Effector CD4-positive, alpha-beta T cell (primary cell): ENCODE measurements at regions not wholly inside any gene's neighbourhood (a gene's known extent, or its start where the extent isn't known, plus 50 kb on each side); places are given as distances from the start of the nearest gene placed in this dataset.

Experiments
- DNase-seq: peaks from one replicate; pipeline ENCODE4 v3.0.0-alpha.2; 2020

DNA sequence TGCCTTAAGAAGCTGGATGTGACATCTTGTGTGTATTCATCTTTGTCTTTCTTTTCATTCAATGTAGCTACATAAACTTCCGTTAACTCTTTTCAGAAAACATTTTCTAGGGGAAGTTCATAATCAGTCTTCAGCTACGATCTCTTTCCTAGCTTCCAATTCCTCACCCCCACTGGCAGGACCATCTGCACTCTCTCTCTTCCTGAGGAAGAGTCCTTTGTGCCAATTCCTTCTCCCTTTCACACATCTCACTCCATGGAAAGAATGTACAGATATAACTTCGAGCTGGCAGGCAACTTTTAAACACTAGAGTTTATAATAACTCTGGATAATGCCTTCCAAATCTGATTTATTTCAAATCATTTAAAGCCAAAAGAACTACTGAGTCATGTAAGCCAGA is 495.7 kb downstream of the GALC start:
- no peak for DNase-seq

DNA sequence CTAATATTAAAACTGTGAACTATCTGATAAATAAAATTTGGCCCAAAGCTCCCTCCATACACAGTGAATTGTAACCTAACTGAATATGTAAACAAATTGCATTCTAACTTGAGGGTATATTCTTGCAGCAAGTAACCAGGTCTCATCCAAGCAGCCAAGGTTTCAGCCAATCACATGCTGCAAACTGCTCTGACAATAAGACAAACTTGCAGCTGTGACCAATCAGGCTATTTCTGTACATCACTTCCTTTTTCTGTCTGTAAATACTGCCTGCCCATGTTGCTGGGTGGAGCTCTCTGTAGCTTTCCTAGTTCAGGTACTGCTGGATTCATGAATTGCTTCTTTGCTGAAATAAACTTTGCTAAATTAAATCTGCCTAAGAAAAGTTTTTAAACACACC is 499.0 kb downstream of the GALC start:
- DNase-seq, result no peak

DNA sequence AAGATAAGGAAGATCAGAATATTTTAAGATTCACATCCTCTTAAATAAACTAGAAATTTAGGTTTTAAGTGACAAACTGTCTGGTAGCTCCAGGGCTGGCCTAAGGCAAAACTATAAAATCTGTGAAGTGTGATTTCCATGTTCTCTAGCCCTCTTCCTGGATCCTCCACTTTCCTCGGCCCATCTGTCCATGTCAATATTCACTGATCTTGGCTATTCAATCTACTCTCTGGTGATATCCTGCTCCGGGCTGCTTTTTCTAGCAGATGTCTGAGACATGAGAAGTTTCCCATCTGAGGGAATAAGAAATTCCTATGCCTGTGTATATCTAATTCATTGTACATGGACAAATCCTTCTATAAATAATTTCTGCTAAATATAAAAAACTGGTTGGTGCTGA is 500.4 kb downstream of the GALC start:
- no peak for DNase-seq

DNA sequence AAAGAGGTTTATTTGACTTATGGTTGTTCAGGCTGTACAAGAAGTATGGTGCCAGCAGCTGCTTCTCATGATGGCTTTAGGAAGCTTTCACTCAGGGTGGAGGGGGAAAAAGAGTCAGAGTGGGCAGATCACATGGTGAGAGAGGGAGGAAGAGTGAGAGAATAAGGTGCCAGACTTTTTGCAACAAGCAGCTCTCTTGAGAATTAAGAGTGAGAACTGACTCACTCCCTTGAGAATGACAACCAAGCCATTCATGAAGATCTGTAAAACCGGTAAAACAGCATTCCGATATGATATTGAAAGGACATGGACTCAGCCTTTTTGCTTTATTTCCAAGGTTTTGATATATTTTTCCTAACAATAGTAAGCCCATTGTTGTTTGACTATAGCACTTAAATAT is 501.2 kb downstream of the GALC start:
- DNase-seq, result no peak

DNA sequence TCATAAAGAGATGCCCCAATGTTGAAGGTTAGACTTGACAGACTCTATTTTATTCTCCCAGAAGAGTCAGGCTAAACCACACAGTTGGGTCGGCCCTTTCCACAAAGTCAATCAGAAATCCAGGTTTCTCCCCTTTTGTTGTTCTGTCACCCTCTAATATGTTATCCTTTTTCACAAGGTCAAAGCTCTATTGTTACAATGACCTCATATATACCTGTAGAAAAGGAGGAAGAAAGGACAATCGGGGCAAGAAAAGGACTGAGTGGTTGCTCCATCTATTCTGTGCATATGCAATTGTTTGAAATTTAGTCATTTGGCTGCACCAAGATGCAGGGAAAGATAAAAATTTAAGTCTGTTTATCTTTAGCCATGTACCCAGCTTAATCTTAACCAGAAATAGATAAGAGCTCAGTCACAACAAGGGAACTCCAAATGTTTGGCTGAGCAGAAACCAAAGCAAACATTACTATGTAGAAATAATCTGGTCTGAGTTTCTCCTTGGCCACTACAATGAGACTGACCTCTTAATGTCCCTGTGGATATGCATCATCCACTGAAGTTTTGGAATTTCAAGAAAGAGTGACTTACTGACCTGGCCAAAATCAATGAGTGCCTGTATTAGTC is 503.7 kb downstream of the GALC start:
- no peak for DNase-seq

DNA sequence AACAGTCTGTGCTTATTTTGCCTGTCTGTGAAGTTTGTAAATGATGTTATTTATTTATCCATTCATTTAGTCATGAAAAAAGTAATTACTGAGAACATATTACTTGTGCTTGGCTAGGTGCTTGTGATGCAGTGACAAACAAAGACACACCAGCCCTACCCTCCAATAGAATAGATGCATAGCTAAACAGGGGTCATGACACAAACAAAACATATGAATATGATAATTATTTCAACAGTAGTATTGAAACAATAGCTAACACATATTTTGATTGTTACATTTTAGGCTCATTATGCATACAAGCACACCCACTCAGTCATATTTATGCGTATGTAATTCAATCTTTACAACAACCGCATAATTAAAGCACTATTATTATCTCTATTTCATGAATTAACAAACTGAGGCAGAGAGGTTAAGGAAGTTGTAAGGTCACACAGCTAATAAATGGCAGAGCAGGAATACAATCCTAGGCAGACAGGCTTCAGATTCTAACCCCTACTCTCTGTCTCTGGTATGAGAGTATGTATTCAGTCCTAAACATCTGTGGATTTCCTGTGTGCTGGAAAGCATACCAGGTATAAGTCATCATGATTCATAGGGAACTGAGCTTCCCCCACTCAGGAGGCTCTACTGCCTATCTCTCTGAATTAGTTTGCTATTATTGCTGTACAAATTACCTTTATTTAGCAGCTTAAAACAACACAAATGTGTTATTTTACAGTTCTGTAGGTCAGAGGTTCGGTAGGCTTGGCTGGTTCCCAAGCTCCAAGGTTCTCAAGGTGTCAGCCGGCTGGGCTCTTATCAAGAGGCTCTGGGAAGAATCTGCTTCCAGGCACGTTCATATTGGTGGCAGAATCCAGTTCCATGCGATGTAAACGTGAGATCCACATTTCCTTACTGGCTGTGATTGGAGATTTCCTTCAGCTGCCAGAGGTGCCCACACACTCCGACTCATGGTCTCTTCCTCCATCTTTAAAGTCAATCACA is 509.4 kb downstream of the GALC start:
- no peak for DNase-seq

DNA sequence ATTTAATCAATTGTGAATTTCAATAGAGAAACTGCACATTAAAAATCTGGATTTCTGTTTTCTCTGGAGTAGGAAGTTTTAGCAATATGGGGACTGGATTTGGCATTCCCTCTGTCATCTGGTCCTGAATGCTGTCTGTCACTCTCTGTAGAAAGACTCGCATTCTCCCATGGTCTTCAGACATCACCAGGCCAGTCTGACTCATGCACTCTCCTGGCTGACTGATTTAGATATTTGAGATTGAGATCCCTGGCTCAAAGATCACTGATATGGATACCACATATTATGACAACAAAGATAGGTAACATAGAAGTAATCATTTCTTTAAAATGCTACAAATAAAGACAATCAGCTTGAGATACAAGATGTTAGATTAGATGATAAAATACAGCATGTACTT is 524.5 kb downstream of the GALC start:
- no peak for DNase-seq

DNA sequence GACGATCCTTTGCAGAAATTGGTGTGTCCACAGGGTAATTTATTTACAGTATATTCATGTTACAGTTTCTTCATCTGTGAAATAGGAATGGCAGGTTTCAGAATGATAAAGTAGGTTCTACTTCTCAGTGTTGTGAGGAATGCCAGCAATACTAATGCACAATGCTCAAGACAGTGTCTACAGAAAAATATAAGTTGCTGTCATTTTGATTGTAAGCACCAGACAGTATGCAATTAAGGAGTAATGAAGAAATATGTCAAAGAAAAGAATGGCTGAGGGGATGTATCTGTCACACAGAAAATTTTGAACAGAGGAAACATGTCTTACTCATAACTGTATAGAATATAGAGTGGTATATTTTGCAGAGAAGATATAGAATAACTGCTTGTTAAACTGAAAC is 525.4 kb downstream of the GALC start:
- DNase-seq, result no peak

DNA sequence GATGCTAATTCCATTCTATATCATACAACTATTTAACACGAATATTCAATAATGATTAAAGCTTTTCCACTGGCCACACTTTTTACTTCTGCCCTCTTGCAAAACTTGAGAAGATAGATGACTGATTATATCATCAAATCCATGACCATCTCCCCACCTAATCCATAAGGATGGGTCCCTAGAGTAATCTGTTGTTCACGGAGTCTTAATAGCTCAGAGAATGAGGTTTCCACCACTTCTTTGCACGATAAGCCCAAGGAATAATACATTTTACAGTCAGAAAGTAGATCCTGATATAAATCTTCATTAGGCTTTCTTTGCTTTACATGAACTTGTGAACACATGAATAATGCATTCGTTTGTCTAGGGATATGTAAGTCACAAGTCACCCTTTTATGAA is 527.2 kb downstream of the GALC start:
- DNase-seq, result no peak

DNA sequence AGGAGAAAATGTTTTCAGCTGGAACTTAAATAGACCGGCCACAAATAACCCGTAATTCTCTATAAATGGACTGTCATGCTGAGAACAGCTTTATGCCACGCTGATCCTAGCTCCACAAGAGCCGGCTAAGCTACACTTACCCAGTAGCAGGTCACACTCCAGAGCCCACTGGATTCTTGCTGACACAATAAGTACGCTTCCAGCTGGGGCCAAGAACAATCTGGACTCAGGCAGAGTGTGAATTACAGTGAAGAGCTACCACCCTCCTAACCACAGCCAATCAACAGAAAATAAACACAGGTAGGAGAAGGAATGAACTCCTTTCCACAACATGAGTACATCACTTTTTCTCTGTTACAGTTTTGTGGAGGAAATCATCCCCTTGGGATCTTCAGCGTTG is 531.3 kb downstream of the GALC start:
- no peak for DNase-seq

DNA sequence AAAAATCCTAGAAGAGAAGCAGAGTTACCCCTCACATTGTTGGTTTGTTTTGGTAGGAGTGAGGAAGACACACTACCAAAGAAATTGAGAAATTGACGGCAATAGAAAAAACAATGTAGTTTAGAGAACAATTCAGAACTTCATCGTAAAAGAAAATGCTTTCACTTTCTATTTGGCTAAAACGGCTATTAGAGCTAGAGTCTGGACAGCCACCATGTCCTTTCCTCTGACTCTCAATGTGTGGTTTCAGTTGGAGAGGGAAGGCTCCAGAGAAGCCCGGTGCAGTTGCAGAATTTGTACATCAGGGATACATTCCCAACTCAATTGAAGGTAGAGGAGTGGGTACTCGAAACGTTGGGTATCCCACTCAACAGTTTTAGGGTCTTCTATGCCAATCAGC is 535.3 kb downstream of the GALC start:
- DNase-seq, result no peak

DNA sequence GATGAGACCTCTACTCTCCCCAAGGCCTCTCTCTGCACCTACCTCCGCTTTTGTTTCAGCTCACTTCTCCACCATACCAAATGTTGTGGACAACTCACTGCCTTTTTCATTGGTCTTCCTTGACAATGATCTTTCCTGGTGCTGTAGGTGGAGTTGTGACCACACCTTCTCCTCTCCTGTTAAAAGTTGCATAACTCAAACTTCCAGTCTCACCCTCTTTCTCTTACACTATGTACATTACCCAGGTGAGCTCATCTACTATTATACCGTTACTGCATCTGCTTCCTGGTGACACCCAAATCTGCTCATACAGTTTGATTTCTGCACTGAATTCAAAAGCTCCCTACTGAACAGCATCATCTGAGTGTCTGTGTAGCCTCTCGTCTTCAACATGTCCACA is 542.8 kb downstream of the GALC start:
- no peak for DNase-seq

DNA sequence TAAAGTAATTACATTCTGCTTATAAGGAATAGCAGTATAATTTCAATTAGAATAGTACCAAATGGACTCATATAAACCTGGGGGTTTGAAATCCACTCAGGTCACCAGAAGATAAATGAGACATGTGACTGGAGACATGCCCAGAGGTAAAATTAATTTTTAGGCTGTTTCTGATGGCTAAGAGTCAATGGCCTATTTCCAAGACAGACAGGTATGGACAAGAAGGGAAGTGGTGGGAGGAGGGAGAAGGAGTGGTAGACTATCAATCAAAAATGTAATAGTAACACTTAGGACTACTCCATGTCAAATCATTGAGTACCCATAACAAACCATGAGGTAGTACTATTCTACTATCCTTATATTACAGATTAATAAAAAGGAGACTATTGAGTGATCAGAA is 544.0 kb downstream of the GALC start:
- DNase-seq, result no peak

DNA sequence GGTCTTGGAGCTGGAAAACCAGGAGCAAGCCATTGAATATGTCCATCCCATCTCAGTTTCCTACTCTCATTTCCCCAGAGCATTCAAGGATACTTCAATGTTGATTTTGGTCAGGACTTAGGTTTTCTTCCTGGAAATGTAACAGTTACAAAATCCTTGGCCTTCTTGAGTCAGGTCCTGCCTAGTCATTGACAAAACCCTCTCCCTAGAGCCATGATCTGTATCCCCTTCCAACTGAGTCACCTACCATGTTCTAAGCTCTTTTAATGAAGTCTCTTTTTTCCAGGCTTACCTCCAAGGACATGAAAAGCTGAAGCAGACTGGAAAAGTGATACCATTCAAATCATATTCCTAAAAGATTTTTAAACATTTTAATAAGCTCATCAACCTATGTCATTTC is 549.2 kb downstream of the GALC start:
- DNase-seq, result no peak

DNA sequence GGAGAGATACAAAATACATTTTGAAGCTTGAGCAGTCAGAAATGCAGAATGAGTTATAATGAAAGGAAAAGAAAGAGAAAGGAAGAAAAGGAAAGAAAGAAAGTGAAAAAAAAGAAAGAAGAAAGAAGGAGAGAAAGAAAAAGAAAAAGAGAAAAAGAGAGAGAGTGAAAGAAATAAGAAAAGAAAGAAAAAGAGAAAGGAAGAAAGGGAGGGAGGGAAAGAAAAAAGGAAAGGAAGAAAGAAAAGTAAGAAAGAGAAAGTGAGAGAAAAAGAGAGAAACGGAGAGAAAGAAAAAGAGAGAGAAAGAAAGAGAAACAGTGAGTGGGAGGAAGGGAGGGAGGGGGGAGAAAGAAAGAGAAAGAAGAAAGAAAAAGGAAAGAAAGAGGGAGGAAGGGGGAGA is 549.9 kb downstream of the GALC start:
- DNase-seq, result no peak

DNA sequence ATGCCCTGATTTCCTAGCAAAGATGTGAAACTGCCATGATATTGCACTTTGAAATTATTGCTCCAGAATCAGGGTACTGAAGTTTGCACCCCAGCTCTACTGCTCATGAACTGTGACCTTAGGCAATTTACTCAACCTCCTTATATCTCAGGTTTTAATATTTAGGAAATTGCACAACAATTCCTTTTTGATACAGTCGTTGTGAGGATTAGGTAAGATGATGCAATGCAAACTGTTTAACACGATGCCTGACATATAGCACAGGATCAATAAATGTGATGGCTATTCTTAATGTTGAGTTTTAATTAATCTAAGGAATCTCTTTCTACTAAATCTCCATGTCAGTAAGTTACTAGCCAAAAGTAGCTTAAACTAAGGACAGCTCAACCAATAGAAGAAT is 555.8 kb downstream of the GALC start:
- DNase-seq, result no peak

DNA sequence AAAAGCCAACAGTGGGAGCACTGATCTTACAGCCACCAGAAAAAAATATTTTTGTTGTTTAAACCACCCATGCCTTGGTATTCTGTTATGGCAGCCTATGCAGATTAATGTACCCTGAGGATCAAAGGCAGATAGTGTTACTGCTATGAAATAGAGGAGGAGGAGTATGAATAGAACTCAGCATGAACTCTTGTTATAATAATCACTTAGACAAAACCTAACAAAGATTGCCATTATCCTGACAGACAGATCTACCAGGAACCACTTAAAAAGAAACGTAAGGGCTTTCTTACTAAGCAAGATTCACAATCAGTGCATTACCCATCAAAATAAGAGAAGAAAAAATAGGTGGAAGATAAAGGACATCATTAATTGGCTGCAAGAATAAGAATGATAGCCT is 558.3 kb downstream of the GALC start:
- no peak for DNase-seq

DNA sequence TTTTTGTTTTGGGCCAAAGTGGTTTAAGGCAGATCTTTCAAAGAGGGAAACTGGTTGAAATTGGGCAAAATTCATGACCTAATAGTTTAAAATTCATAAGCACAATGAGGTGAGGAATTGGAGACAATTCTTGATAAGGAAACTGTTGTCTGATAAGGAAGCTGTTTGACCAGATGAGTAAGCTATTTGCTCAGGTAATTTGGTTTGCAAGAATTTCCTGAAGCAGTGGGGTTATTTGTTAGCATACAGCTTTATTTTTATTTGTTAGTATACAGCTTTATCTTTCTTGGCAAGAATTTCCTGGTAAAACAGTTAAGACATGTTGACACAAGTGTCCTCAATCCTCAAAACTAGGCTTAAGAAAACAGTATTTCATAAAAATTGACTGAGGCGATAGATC is 559.0 kb downstream of the GALC start:
- DNase-seq, result no peak

DNA sequence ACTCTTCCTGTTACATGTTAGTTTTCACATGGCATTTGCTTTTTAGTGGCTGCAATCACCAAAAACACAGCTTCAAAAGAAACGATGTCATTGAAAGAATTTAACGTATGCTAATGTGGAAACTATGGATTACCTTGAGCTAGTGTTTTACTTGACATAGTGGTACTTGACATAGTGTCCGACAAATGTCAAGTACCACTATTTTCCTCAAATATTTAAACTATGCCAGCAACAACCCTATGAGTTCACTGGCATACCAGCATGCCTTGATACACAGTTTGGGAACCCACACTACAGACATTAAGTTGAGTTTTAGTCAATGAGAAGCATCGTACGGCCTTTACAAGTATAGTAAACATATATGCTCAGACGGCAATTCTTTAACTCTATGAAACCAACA is 560.3 kb downstream of the GALC start:
- no peak for DNase-seq

DNA sequence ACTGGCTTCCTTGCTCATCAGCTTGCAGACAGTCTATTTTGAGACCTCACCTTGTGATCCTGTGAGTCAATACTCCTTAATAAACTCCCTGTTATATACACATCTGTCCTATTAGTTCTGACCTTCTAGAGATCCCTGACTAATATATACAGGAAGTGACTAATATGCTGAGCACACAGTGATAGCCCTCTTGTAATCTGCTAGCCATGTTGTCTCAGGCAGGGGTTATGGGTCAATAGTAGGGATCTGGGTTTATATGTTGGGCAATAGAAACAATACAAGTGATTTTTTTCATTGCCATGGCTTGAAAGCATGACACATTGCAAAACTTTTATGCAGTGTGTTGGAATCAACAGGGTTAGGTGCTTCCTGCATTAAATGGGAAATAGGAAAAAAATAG is 562.2 kb downstream of the GALC start:
- no peak for DNase-seq

DNA sequence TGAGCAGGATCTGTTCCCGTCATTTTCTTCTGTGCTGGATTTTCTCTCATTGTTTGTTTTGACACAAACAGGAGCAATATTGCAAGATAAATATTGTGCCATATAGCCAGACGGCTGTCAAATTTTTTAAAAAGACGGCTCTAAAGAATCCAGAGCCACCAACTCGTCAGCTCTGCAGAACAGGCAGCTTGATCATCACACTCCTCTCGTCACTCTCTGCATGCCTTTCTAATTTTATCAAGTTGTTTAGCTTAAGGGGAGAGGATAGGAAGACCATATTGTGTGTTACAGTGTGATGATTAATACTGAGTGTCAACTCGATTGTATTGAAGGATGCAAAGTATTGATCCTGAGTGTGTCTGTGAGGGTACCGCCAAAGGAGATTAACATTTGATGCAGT is 562.8 kb downstream of the GALC start:
- no peak for DNase-seq

DNA sequence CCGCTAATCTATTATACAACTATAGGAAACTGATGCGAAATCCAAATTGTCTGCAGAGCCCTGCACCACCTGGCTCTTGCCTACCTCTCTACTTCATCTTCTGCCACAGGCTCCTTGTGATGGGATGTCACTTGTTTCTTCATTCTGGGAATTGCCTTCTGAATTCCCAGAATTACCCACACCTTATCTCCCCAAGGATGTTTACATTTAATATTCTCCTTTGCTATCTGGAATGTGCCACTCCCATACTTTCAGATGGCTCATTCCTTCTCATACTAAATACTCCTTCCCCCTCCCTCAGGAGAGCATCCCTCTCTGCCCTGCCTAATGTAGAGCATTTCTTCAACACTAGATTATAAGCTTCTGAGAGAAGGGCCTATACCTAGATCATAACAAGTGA is 573.1 kb downstream of the GALC start:
- no peak for DNase-seq

DNA sequence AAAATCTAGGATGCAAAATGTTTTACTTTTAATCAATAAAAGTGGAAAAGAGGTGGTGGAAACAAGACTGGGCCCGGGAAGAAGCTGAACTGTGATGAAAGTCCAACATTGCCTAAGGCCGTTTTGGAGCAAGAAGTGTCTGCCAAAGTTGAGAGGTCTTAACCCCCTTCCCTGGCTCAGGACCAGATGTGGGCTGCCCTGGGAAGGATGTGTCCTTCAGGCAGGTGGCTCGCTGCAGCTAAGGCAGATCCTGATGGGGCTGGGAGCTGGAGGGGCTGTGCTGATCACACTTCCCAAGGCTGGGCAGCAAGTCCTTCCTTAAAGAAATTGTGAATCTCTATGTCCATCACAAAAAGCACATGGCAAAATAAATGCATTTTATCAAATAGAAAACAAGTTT is 581.6 kb downstream of the GALC start:
- DNase-seq, result no peak

DNA sequence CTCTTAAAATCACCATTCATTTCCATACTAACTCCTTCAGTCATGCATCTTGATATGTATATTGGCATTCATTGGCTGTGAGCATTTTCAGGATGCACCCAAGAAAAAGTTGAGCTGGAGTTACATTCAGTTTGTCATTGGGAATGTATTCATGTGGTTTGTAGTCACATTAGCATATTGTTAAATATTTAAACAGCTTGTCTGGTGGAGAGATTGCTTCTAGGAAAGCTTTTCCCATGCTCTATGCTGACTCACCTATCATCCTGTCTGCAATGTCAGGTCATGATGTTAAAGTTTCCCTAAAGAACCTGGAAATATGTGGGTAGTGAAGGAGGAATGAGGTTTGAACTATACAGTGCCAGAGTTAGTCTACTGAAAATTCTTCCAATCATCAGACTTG is 583.6 kb downstream of the GALC start:
- no peak for DNase-seq

DNA sequence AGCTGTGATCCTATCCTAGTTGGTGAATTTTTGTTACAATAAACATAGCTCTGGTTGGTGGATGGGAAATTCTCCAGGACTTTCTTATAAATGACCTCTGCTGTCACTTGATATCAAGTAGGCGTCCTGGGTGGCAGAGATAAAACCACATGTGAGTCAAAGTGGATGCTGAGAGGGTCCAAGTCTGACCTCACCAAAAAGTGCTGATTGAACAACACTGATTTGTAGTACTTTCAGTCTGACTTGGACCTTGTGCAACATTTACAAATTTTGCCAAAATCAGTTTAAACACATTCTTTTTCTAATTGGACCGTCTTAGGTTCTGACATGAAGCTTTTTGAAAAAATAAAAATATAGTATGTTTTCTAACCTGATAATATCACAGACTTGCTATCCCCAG is 585.6 kb downstream of the GALC start:
- DNase-seq, result no peak
